SK-N-SH (cell line): ENCODE measurements at regions not wholly inside any gene's neighbourhood (a gene's known extent, or its start where the extent isn't known, plus 50 kb on each side); places are given as distances from the start of the nearest gene placed in this dataset.

ENCODE experiments used
- GABPA ChIP-seq: IDR thresholded peaks from 2 replicates; pipeline ENCODE4 v1.4.0; 2012; ENCODE audit warnings: low read depth, mild to moderate bottlenecking
- JUND ChIP-seq: IDR thresholded peaks from 2 replicates; pipeline ENCODE4 v1.4.0; 2012
- NRF1 ChIP-seq: IDR thresholded peaks from 2 replicates; pipeline ENCODE4 v1.6.1; 2012; ENCODE audit warnings: low read depth, mild to moderate bottlenecking, low read length
- POLR2AphosphoS5 ChIP-seq: IDR thresholded peaks from 2 replicates; pipeline ENCODE4 v1.6.1; 2012; ENCODE audit warnings: low read depth, low read length
- SMC3 ChIP-seq: IDR thresholded peaks from 2 replicates; pipeline ENCODE4 v1.6.1; 2012; ENCODE audit warnings: low read depth, low read length, improper control_type of control experiment
- TEAD4 ChIP-seq: IDR thresholded peaks from 2 replicates; pipeline ENCODE4 v1.4.0; 2012; ENCODE audit warnings: mild to moderate bottlenecking, borderline replicate concordance; ENCODE audit not compliant: insufficient read depth
- TF ChIP-seq, protein P1 (sequence below): fragments of 200-600 bp; sonication (generic); IDR thresholded peaks from 2 replicates; pipeline ENCODE4 v1.6.1; 2017; ENCODE audit warnings: antibody characterized with exemption, mild to moderate bottlenecking, moderate library complexity
- TF ChIP-seq, protein P2 (sequence below): fragments of 150-350 bp; IDR thresholded peaks from 2 replicates; pipeline ENCODE4 v1.6.1; 2016; ENCODE audit warnings: mild to moderate bottlenecking, low read depth, low read length
- TF ChIP-seq, protein P3 (sequence below): IDR thresholded peaks from 2 replicates; pipeline ENCODE4 v1.6.1; 2012; ENCODE audit warnings: mild to moderate bottlenecking, low read depth, low read length, moderate library complexity

DNA sequence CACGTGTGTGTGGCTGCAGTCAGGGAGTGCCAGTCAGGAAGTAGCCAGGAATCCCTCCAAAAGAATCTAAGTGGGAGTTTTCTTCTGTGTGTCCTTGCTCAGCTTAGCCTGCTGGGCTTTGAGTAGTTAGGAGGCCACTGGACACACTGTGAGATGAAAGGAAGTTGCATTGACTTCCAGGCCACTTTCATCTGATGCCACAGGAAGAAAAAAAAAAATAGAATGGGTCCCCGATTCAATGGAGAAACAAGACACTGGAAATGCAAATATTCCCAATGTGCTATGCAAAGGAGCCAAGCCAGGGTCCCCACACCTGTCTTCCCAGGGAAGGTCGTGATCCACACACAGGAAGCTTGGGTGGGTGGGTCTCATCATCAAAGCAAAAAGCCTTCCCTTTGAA, 95.6 kb upstream of the E2F8 start:
- TF ChIP-seq GABPA (no peak), JUND (no peak), NRF1 (no peak), SMC3 (no peak), TEAD4 (no peak), POLR2AphosphoS5 (no peak)
- TF ChIP-seq, protein P1, sequence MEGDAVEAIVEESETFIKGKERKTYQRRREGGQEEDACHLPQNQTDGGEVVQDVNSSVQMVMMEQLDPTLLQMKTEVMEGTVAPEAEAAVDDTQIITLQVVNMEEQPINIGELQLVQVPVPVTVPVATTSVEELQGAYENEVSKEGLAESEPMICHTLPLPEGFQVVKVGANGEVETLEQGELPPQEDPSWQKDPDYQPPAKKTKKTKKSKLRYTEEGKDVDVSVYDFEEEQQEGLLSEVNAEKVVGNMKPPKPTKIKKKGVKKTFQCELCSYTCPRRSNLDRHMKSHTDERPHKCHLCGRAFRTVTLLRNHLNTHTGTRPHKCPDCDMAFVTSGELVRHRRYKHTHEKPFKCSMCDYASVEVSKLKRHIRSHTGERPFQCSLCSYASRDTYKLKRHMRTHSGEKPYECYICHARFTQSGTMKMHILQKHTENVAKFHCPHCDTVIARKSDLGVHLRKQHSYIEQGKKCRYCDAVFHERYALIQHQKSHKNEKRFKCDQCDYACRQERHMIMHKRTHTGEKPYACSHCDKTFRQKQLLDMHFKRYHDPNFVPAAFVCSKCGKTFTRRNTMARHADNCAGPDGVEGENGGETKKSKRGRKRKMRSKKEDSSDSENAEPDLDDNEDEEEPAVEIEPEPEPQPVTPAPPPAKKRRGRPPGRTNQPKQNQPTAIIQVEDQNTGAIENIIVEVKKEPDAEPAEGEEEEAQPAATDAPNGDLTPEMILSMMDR, result no peak
- TF ChIP-seq, protein P2, sequence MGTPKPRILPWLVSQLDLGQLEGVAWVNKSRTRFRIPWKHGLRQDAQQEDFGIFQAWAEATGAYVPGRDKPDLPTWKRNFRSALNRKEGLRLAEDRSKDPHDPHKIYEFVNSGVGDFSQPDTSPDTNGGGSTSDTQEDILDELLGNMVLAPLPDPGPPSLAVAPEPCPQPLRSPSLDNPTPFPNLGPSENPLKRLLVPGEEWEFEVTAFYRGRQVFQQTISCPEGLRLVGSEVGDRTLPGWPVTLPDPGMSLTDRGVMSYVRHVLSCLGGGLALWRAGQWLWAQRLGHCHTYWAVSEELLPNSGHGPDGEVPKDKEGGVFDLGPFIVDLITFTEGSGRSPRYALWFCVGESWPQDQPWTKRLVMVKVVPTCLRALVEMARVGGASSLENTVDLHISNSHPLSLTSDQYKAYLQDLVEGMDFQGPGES, result no peak
- TF ChIP-seq, protein P3, sequence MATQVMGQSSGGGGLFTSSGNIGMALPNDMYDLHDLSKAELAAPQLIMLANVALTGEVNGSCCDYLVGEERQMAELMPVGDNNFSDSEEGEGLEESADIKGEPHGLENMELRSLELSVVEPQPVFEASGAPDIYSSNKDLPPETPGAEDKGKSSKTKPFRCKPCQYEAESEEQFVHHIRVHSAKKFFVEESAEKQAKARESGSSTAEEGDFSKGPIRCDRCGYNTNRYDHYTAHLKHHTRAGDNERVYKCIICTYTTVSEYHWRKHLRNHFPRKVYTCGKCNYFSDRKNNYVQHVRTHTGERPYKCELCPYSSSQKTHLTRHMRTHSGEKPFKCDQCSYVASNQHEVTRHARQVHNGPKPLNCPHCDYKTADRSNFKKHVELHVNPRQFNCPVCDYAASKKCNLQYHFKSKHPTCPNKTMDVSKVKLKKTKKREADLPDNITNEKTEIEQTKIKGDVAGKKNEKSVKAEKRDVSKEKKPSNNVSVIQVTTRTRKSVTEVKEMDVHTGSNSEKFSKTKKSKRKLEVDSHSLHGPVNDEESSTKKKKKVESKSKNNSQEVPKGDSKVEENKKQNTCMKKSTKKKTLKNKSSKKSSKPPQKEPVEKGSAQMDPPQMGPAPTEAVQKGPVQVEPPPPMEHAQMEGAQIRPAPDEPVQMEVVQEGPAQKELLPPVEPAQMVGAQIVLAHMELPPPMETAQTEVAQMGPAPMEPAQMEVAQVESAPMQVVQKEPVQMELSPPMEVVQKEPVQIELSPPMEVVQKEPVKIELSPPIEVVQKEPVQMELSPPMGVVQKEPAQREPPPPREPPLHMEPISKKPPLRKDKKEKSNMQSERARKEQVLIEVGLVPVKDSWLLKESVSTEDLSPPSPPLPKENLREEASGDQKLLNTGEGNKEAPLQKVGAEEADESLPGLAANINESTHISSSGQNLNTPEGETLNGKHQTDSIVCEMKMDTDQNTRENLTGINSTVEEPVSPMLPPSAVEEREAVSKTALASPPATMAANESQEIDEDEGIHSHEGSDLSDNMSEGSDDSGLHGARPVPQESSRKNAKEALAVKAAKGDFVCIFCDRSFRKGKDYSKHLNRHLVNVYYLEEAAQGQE, result no peak
